DOHH2 (cell line): ENCODE measurements at regions not wholly inside any gene's neighbourhood (a gene's known extent, or its start where the extent isn't known, plus 50 kb on each side); places are given as distances from the start of the nearest gene placed in this dataset.

Source experiments
- EZH2phosphoT487 ChIP-seq: fragments of 200-600 bp; sonication (generic); IDR thresholded peaks from 2 replicates; pipeline ENCODE4 v1.6.1; 2017; ENCODE audit warnings: borderline replicate concordance, mild to moderate bottlenecking, antibody characterized with exemption, low read length, moderate library complexity, mixed read lengths
- TF ChIP-seq, protein P1 (sequence below): fragments of 200-600 bp; sonication (generic); IDR thresholded peaks from one replicate; pipeline ENCODE4 v1.5.1; 2014; ENCODE audit warnings: antibody characterized with exemption, mild to moderate bottlenecking, low read depth, low read length; ENCODE audit not compliant: poor library complexity, severe bottlenecking

DNA sequence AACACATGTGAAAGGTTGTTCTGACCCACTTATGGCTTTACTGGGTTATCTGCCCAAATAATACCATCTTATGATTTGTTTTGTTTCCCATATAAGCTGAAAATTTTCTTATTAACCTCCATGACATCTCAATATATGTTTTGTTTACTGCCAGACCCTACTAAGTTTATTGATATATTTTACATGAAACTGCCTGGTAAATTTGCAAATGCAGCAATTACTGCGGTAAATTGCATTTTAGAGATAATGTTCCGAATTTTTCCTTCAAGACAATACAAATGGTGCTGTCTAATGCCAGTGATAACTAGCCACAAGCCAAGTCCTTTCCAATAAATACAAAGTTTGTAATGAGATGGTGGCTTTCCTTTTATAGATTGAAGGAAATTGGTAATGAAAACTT lies 275.9 kb downstream of the SAMD5 start:
- TF ChIP-seq, protein P1, sequence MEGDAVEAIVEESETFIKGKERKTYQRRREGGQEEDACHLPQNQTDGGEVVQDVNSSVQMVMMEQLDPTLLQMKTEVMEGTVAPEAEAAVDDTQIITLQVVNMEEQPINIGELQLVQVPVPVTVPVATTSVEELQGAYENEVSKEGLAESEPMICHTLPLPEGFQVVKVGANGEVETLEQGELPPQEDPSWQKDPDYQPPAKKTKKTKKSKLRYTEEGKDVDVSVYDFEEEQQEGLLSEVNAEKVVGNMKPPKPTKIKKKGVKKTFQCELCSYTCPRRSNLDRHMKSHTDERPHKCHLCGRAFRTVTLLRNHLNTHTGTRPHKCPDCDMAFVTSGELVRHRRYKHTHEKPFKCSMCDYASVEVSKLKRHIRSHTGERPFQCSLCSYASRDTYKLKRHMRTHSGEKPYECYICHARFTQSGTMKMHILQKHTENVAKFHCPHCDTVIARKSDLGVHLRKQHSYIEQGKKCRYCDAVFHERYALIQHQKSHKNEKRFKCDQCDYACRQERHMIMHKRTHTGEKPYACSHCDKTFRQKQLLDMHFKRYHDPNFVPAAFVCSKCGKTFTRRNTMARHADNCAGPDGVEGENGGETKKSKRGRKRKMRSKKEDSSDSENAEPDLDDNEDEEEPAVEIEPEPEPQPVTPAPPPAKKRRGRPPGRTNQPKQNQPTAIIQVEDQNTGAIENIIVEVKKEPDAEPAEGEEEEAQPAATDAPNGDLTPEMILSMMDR: no peak
- no peak for TF ChIP-seq EZH2phosphoT487
